ENCODE measurements at regions not wholly inside any gene's neighbourhood (a gene's known extent, or its start where the extent isn't known, plus 50 kb on each side); places are given as distances from the start of the nearest gene placed in this dataset.

GRCh38 chr11:72519220-72519881 lies 85.0 kb upstream of the CLPB start:
- TF ChIP-seq CTCF (IDR thresholded peaks at IDR 0.05; ENCODE audit: low read length) (no peak), EZH2 (IDR thresholded peaks at IDR 0.05; ENCODE audit: borderline replicate concordance, low read length) (no peak)
